ENCODE measurements at regions not wholly inside any gene's neighbourhood (a gene's known extent, or its start where the extent isn't known, plus 50 kb on each side); places are given as distances from the start of the nearest gene placed in this dataset.

DNA sequence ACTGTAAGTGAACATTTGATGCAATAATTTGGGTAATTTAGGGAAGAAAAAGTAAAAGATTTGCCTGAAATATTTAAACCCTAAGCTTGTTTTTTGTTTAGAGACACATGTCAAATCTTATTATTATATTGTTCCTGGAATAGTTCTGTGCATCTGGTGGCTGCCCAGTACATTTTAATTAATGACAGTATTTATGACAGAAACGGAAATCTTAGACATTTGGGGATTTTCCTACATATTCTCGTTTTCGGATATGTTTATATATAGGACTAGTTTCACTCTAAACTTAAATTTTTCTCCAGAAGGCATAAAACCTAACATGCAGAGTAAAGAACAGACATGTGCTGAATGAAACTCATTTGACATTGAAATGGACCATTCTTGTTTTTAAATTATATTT lies 125.6 kb upstream of the PAQR3 start:
- Mint-ChIP-seq H3K27me3 (peaks cover 4% of the 10 kb centered on the region), H3K27ac (no peak overlapping the region), H3K9me3 (ENCODE audit: insufficient read depth) (no peaks in the 10 kb centered on the region), H3K4me3 (no peak overlapping the region), H3K4me1 (no peaks in the 10 kb centered on the region)
- ChIA-PET POLR2A (no interaction called here), CTCF (no interaction called here)
- no peak overlapping the region for H3K4me3 ChIP-seq (ENCODE audit: control extremely low read depth in 1 of 5, extremely low read depth in 1 of 5, insufficient read depth in 1 of 5, low read depth in 2 of 5, low read length in 4 of 5)
- ATAC-seq (ENCODE audit: low read depth) = no peak
- H4K20me1 ChIP-seq (ENCODE audit: control insufficient read depth, insufficient read depth, low read length, poor library complexity, severe bottlenecking) = no peaks in the 10 kb centered on the region
- no peak for DNase-seq
- no peak for TF ChIP-seq EZH2 (IDR thresholded peaks at IDR 0.05; ENCODE audit: borderline replicate concordance, insufficient read depth, low read depth, low read length, poor library complexity, severe bottlenecking)
- TF ChIP-seq, protein P1, sequence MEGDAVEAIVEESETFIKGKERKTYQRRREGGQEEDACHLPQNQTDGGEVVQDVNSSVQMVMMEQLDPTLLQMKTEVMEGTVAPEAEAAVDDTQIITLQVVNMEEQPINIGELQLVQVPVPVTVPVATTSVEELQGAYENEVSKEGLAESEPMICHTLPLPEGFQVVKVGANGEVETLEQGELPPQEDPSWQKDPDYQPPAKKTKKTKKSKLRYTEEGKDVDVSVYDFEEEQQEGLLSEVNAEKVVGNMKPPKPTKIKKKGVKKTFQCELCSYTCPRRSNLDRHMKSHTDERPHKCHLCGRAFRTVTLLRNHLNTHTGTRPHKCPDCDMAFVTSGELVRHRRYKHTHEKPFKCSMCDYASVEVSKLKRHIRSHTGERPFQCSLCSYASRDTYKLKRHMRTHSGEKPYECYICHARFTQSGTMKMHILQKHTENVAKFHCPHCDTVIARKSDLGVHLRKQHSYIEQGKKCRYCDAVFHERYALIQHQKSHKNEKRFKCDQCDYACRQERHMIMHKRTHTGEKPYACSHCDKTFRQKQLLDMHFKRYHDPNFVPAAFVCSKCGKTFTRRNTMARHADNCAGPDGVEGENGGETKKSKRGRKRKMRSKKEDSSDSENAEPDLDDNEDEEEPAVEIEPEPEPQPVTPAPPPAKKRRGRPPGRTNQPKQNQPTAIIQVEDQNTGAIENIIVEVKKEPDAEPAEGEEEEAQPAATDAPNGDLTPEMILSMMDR (IDR thresholded peaks at IDR 0.05) = no peak
- WGBS (ENCODE audit: insufficient coverage) = no CpG with 5 or more reads among the region's 3 CpGs
- no peaks in the 10 kb centered on the region for H3K79me2 ChIP-seq (ENCODE audit: control insufficient read depth, insufficient read depth, low read length)
- no peaks in the 10 kb centered on the region for H3K4me1 ChIP-seq (ENCODE audit: control insufficient read depth in 2 of 2, insufficient read depth in 2 of 2, low read length in 2 of 2)
- no peak overlapping the region for H3K9ac ChIP-seq (ENCODE audit: low read length)
- H3K9me3 ChIP-seq (ENCODE audit: control extremely low read depth in 1 of 3, control insufficient read depth in 2 of 3, insufficient read depth in 1 of 3, low read length in 2 of 3) = no peaks in the 10 kb centered on the region
- H3K27me3 ChIP-seq (replicated peaks in 1 of 4; ENCODE audit: control extremely low read depth in 1 of 4, control insufficient read depth in 3 of 4, insufficient read depth in 4 of 4, low read length in 3 of 4) = no peaks in the 10 kb centered on the region
- no peaks in the 10 kb centered on the region for H3K36me3 ChIP-seq (replicated peaks in 1 of 2; ENCODE audit: control extremely low read depth in 1 of 2, control insufficient read depth in 1 of 2, extremely low read depth in 1 of 2, insufficient read depth in 2 of 2, low read length in 1 of 2)
- H3K27ac ChIP-seq (ENCODE audit: low read length in 2 of 2) = no peak overlapping the region
- intact Hi-C loops (cut with micrococcal nuclease) = no loop called here
- no peak overlapping the region for H2AFZ ChIP-seq (ENCODE audit: insufficient read depth, low read depth, low read length, poor library complexity, severe bottlenecking)
- H3K4me2 ChIP-seq (replicated peaks; ENCODE audit: low read depth, low read length, poor library complexity, severe bottlenecking) = no peak overlapping the region

DNA sequence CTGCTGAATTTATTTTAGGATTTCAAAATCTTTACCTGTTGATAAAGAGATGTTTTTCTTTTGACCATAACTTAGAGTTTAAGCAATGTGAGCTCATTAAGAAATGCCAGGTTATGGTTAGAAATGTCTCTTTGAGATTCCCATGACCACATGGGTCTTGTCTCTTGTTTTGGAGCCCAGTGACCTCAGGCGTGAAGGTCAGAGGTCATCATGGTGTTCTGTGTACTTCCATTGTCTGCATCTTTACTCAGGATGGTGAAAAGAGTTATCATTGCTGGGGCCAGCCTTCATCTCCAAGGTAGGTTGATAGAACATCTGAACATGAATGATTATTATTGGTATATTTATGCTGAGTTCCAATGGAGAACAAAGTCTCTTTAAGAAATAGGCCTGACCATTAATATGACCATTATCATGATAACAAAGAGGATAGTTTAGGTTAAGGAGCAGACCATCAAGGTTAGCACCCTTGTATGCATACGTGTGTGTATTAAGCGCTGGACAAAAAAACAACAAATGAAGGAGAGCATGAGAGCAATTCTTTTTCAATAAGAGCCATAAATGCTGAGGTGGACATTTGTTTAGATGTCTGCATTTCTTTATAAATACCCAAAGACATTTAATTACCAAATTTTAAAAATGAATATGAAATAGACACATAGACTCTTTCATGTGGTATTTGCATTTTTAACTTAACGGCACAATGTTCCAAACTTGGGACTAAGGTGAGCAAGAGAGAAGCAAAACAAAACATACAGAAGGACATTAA lies 120.6 kb upstream of the PAQR3 start:
- Histone ChIP-seq H3K9me3 (ENCODE audit: control extremely low read depth in 1 of 3, control insufficient read depth in 2 of 3, insufficient read depth in 1 of 3, low read length in 2 of 3) (no peaks in the 10 kb centered on the region), H3K27ac (ENCODE audit: low read length in 2 of 2) (no peak overlapping the region), H3K4me1 (ENCODE audit: control insufficient read depth in 2 of 2, insufficient read depth in 2 of 2, low read length in 2 of 2) (no peaks in the 10 kb centered on the region), H3K79me2 (ENCODE audit: control insufficient read depth, insufficient read depth, low read length) (no peaks in the 10 kb centered on the region), H3K27me3 (replicated peaks in 1 of 4; ENCODE audit: control extremely low read depth in 1 of 4, control insufficient read depth in 3 of 4, insufficient read depth in 4 of 4, low read length in 3 of 4) (no peaks in the 10 kb centered on the region), H4K20me1 (ENCODE audit: control insufficient read depth, insufficient read depth, low read length, poor library complexity, severe bottlenecking) (no peaks in the 10 kb centered on the region), H2AFZ (ENCODE audit: insufficient read depth, low read depth, low read length, poor library complexity, severe bottlenecking) (no peak overlapping the region), H3K4me3 (ENCODE audit: control extremely low read depth in 1 of 5, extremely low read depth in 1 of 5, insufficient read depth in 1 of 5, low read depth in 2 of 5, low read length in 4 of 5) (no peak overlapping the region), H3K36me3 (replicated peaks in 1 of 2; ENCODE audit: control extremely low read depth in 1 of 2, control insufficient read depth in 1 of 2, extremely low read depth in 1 of 2, insufficient read depth in 2 of 2, low read length in 1 of 2) (no peaks in the 10 kb centered on the region), H3K9ac (ENCODE audit: low read length) (no peak overlapping the region), H3K4me2 (replicated peaks; ENCODE audit: low read depth, low read length, poor library complexity, severe bottlenecking) (no peak overlapping the region)
- POLR2A ChIA-PET = no interaction called here
- CTCF ChIA-PET = no interaction called here
- H3K9me3 Mint-ChIP-seq (ENCODE audit: insufficient read depth) = no peaks in the 10 kb centered on the region
- H3K27ac Mint-ChIP-seq = no peak overlapping the region
- peaks cover 3% of the 10 kb centered on the region for H3K27me3 Mint-ChIP-seq
- no peak for DNase-seq
- intact Hi-C loops (cut with micrococcal nuclease) = no loop called here
- ATAC-seq (ENCODE audit: low read depth) = no peak
- H3K4me1 Mint-ChIP-seq = no peaks in the 10 kb centered on the region
- TF ChIP-seq EZH2 (IDR thresholded peaks at IDR 0.05; ENCODE audit: borderline replicate concordance, insufficient read depth, low read depth, low read length, poor library complexity, severe bottlenecking) = no peak
- TF ChIP-seq, protein P1 (IDR thresholded peaks at IDR 0.05) = no peak
- H3K4me3 Mint-ChIP-seq = no peak overlapping the region
- 100% methylated on average over 1 of the region's 4 CpGs for WGBS (ENCODE audit: insufficient coverage)
